Psoas muscle (tissue), 7 donors: ENCODE measurements at regions not wholly inside any gene's neighbourhood (a gene's known extent, or its start where the extent isn't known, plus 50 kb on each side); places are given as distances from the start of the nearest gene placed in this dataset.
"Not testable (repeated sequence)": the region's sequence is repeated elsewhere in the genome, so short reads cannot be mapped to it uniquely, and the experiment has no call there.

ENCODE experiments used
- ATAC-seq, 4 donors: fragments of 200-7000 bp; cut with Tn5 transposase; one replicate each; pipeline ENCODE4 v1.9.1; 2020; ENCODE audit warnings: moderate library complexity in 3 of 4, mild to moderate bottlenecking in 2 of 4
- DNase-seq, 2 donors: peaks; one replicate each; pipeline ENCODE4 v3.0.0-alpha.2; 2020
- H3K27ac ChIP-seq: fragments of 200-600 bp; one replicate; pipeline ENCODE4 v1.8.0; 2022
- H3K27me3 ChIP-seq, 3 donors: fragments of 200-600 bp in 1 of 3; one replicate each; pipeline versions ENCODE4 v1.6.1 to v1.8.0; 2013 to 2022; ENCODE audit warnings: low read length in 2 of 3, mild to moderate bottlenecking in 2 of 3, moderate library complexity in 1 of 3; ENCODE audit not compliant: insufficient read depth in 3 of 3
- H3K36me3 ChIP-seq, 2 donors: fragments of 200-600 bp in 1 of 2; one replicate each; pipeline versions ENCODE4 v1.6.1 to v1.8.0; 2013 to 2022; ENCODE audit warnings: low read depth in 1 of 2, mild to moderate bottlenecking in 1 of 2, moderate library complexity in 1 of 2; ENCODE audit not compliant: insufficient read depth in 1 of 2
- H3K4me1 ChIP-seq: fragments of 200-600 bp; one replicate; pipeline ENCODE4 v1.8.0; 2022
- H3K4me3 ChIP-seq: fragments of 200-600 bp; one replicate; pipeline ENCODE4 v1.8.0; 2022; ENCODE audit warnings: mild to moderate bottlenecking
- H3K9me3 ChIP-seq: fragments of 200-600 bp; one replicate; pipeline ENCODE4 v1.8.0; 2022
- WGBS, 3 donors: extraction: QIAGEN DNeasy Blood & Tissue Kit; methylation state at CpG; one replicate each; pipeline versions ENCODE4 v1.1.6 to v1.1.7; 2013; 5-methylcytosine and 5-hydroxymethylcytosine counted together
- intact Hi-C, 2 donors: fragments of 100-400 bp; cut with DNase I; formaldehyde crosslinking; loops; one replicate each; pipeline versions ENCODE4 v1.11.0 to v1.14.2; 2022
- TF ChIP-seq, protein P1 (sequence below): fragments of 200-600 bp; IDR thresholded peaks from one replicate; pipeline ENCODE4 v1.8.0; 2022; ENCODE audit warnings: antibody characterized with exemption
- donor health status: healthy with polysubstance abuse.
- donor health status: DM: no; HTN: no; CAD: no; lungs with moderate emphysema.
- donor health status: Bipolar disorder and iron deficiency.
- donor health status: healthy.
- donor health status: DM: yes; HTN: yes; CAD: no.
- donor health status: DM: no; HTN: no; CAD: no.
- donor health status: DM: yes; HTN: yes; CAD: no.

- H3K9me3 ChIP-seq, H3K4me1 ChIP-seq, H3K4me3 ChIP-seq, DNase-seq, H3K27ac ChIP-seq, H3K27me3 ChIP-seq, intact Hi-C loops, ATAC-seq, H3K36me3 ChIP-seq: not testable (repeated sequence)
- WGBS, 3 donors = 75 to 82% (median 80%) methylated on average over 4 to 5 of the region's 5 CpGs
These were observed 230.5 kb upstream of the NOTCH2NLA start for GRCh38 chr1:146459308-146459707.

- WGBS, 3 donors = no CpG with 5 or more reads among the region's 13 CpGs
- H3K36me3 ChIP-seq, H3K9me3 ChIP-seq, H3K4me1 ChIP-seq, H3K27ac ChIP-seq, H3K4me3 ChIP-seq, DNase-seq, ATAC-seq, H3K27me3 ChIP-seq, intact Hi-C loops: not testable (repeated sequence)
These were observed 220.0 kb upstream of the NOTCH2NLA start for GRCh38 chr1:146448877-146449246.

DNA sequence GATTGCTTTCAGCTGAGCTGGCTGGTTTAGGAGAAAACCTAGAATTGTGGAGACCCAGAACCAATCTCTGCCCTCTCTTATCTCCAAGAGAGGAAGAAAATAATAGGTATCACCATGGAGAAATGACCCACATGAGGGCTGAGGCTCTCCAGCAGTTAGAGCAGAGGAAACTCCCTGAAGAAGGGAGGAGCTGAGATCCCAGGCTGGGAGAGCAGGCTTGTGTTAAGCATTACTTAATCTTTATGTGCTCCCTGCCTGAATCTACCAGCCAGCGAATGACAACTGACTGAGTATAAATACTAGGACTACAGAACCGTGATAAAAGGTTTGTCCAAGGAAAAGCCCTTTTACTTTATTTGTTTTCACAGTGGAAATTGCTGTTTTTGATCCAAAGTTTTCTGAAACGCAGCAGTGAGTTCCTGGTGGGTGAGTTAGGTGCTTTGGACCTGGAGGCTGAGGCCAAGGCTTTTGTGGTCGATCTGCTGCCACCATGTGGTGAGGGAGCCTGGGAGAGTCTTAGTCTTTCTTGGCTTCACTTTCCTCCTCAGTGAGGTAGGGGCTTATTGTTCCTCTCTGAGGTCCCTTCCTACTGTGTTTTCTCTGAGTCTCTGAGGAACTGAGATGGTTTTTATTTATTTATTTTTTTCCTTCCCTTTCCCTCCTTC, 219.5 kb upstream of the NOTCH2NLA start:
- H3K27ac ChIP-seq, H3K9me3 ChIP-seq, intact Hi-C loops, H3K27me3 ChIP-seq, H3K4me1 ChIP-seq, H3K36me3 ChIP-seq, H3K4me3 ChIP-seq: not testable (repeated sequence)
- 15 to 29% (median 27%) methylated on average over 3 to 4 of the region's 4 CpGs for WGBS, 3 donors
- DNase-seq = peak; percentile 34 to 73
- TF ChIP-seq, protein P1, sequence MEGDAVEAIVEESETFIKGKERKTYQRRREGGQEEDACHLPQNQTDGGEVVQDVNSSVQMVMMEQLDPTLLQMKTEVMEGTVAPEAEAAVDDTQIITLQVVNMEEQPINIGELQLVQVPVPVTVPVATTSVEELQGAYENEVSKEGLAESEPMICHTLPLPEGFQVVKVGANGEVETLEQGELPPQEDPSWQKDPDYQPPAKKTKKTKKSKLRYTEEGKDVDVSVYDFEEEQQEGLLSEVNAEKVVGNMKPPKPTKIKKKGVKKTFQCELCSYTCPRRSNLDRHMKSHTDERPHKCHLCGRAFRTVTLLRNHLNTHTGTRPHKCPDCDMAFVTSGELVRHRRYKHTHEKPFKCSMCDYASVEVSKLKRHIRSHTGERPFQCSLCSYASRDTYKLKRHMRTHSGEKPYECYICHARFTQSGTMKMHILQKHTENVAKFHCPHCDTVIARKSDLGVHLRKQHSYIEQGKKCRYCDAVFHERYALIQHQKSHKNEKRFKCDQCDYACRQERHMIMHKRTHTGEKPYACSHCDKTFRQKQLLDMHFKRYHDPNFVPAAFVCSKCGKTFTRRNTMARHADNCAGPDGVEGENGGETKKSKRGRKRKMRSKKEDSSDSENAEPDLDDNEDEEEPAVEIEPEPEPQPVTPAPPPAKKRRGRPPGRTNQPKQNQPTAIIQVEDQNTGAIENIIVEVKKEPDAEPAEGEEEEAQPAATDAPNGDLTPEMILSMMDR = peak; percentile 37
- peak in 2 of 4 donors; percentile 45 to 83 for ATAC-seq

DNA sequence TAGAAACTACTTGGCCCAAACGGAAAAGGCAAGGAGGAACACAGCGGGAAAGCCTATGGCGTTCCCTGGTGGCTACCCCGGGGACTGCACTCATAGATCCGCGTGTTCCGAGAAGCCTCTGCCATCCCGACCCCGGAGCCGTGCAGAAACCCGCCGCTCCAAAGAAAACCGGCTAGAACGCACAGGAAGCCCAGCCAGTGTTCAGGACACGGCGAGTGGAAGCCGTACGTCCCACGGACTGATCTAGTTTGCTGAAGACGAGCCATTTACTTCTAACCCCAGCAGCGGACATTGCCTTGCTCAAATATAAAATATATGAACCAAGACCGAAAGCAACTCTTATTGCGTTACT, 215.0 kb upstream of the NOTCH2NLA start:
- H3K9me3 ChIP-seq, H3K36me3 ChIP-seq, H3K27me3 ChIP-seq, H3K4me1 ChIP-seq, intact Hi-C loops, H3K27ac ChIP-seq, ATAC-seq: not testable (repeated sequence)
- 0 to 1% (median 0%) methylated on average over 16 to 18 of the region's 23 CpGs for WGBS, 3 donors
- TF ChIP-seq, protein P1 = peak; percentile 15
- peak; percentile 30 to 49 for DNase-seq
- peak overlapping the region; percentile 62 for H3K4me3 ChIP-seq

- 62 to 72% (median 62%) methylated on average over 13 to 15 of the region's 29 CpGs for WGBS, 3 donors
- ATAC-seq, H3K27me3 ChIP-seq, H3K36me3 ChIP-seq, DNase-seq, H3K9me3 ChIP-seq, H3K4me1 ChIP-seq, H3K27ac ChIP-seq, intact Hi-C loops, H3K4me3 ChIP-seq: not testable (repeated sequence)
These were observed 214.5 kb upstream of the NOTCH2NLA start for GRCh38 chr1:146443088-146443870.

DNA sequence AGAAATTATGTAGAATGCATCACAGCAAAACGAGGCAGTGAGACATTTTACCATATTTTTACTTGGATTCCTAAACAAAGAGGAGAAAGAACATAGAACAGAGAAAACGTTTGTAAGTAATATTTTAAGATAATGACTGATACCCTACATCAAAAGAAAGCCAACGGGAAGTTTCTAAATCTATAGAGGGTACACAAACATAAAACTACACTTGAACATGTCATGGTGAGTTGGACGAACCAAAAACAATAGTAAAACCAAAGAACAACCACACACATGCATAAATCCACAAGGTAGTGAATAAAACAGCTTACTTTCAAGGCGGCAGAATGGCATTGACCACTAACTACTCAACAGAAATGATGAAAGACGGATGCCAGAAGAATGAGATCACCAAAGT, 209.7 kb upstream of the NOTCH2NLA start:
- H3K9me3 ChIP-seq, ATAC-seq, H3K4me3 ChIP-seq, H3K36me3 ChIP-seq, H3K4me1 ChIP-seq, intact Hi-C loops, DNase-seq, H3K27ac ChIP-seq, H3K27me3 ChIP-seq: not testable (repeated sequence)
- WGBS, 3 donors = 53 to 65% (median 62%) methylated on average over 2 to 3 of the region's 6 CpGs

- H3K27ac ChIP-seq, ATAC-seq, H3K4me1 ChIP-seq, H3K27me3 ChIP-seq, H3K4me3 ChIP-seq, H3K9me3 ChIP-seq, H3K36me3 ChIP-seq, intact Hi-C loops, DNase-seq: not testable (repeated sequence)
- 79 to 100% (median 87%) methylated on average over 1 of the region's 1 CpG for WGBS, 3 donors
These were observed 187.8 kb upstream of the NOTCH2NLA start for GRCh38 chr1:146416642-146417041.

GRCh38 chr1:146415017-146415416, 186.2 kb upstream of the NOTCH2NLA start:
- H3K9me3 ChIP-seq, DNase-seq, intact Hi-C loops, ATAC-seq, H3K4me3 ChIP-seq, H3K36me3 ChIP-seq, H3K4me1 ChIP-seq, H3K27me3 ChIP-seq: not testable (repeated sequence)
- WGBS, 3 donors = 67 to 76% (median 68%) methylated on average over 5 of the region's 7 CpGs
- H3K27ac ChIP-seq = peak overlapping the region; percentile 50

GRCh38 chr1:146413911-146414310, 185.1 kb upstream of the NOTCH2NLA start:
- H3K27me3 ChIP-seq, H3K4me3 ChIP-seq, H3K4me1 ChIP-seq, H3K27ac ChIP-seq, H3K9me3 ChIP-seq, H3K36me3 ChIP-seq, intact Hi-C loops: not testable (repeated sequence)
- DNase-seq = peak; percentile 53 to 84
- ATAC-seq = peak in 1 of 4 donors; percentile 53
- 9 to 20% (median 15%) methylated on average over 2 to 4 of the region's 6 CpGs for WGBS, 3 donors
